Fibroblast of lung (primary cell): ENCODE measurements at regions not wholly inside any gene's neighbourhood (a gene's known extent, or its start where the extent isn't known, plus 50 kb on each side); places are given as distances from the start of the nearest gene placed in this dataset.

Experiments
- CTCF ChIP-seq, 2 donors: IDR thresholded peaks in 1 of 2; conservative IDR thresholded peaks in 1 of 2; 1 replicate in 1 of 2; 2 replicates in 1 of 2; pipeline ENCODE4 v1.5.1; 2011 to 2012; ENCODE audit warnings: low read length in 2 of 2, control low read depth in 1 of 2, inconsistent platforms in 1 of 2, low read depth in 1 of 2, mild to moderate bottlenecking in 1 of 2
- EZH2 ChIP-seq: IDR thresholded peaks from 2 replicates; pipeline ENCODE4 v1.5.1; 2012; ENCODE audit warnings: low read length, control low read depth, mild to moderate bottlenecking; ENCODE audit errors: missing control alignments

GRCh38 chr16:64352246-64352645, 769.6 kb downstream of the CDH11 start:
- TF ChIP-seq CTCF (conservative IDR thresholded peaks at IDR 0.05 in 1 of 2, IDR thresholded peaks at IDR 0.05 in 1 of 2; ENCODE audit: low read depth in 1 of 2, low read length in 2 of 2) (no peak), EZH2 (no peak)
